ENCODE measurements at regions not wholly inside any gene's neighbourhood (a gene's known extent, or its start where the extent isn't known, plus 50 kb on each side); places are given as distances from the start of the nearest gene placed in this dataset.

DNA sequence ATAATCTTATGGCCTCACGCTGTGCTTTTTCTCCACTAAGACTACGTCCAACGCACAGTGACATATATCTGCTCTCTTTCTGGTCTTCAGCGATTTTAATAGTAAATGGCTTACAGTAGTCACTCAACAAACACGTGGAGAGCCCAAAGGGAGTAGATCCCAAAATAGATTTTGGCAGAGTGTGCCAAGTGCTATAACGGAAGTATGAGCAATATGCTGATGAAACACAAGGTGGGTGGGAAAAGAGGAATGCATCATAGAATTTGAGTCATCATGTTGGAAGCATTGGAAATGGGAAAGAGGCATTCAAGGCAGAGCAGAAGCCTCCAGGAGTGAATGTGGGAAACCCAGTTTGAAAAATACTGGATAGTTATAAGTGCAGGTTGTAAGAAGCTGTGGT, 129.1 kb upstream of the LDB2 start:
- Histone ChIP-seq H3K27ac (ENCODE audit: control insufficient read depth, insufficient read depth, low read length) (peak overlapping the region; percentile 61), H3K4me3 (ENCODE audit: control insufficient read depth in 2 of 3, extremely low read depth in 1 of 3, insufficient read depth in 2 of 3, low read depth in 1 of 3, low read length in 3 of 3) (no peak overlapping the region), H3K27me3 (ENCODE audit: control insufficient read depth, extremely low read depth, insufficient read depth, low read length) (no peaks in the 10 kb centered on the region), H2AFZ (ENCODE audit: control insufficient read depth, low read length) (peak overlapping the region; percentile 36), H3K36me3 (ENCODE audit: control insufficient read depth in 2 of 2, extremely low read depth in 1 of 2, insufficient read depth in 2 of 2, low read length in 2 of 2) (no peaks in the 10 kb centered on the region), H3K79me2 (ENCODE audit: control insufficient read depth, insufficient read depth, low read length) (no peaks in the 10 kb centered on the region), H3K9ac (ENCODE audit: control insufficient read depth, extremely low read depth, insufficient read depth, low read length) (no peak overlapping the region), H3K9me3 (ENCODE audit: control insufficient read depth, low read depth, low read length) (no peaks in the 10 kb centered on the region), H3K4me1 (ENCODE audit: control insufficient read depth, extremely low read depth, insufficient read depth, low read length) (peaks cover 27% of the 10 kb centered on the region), H3K9me1 (ENCODE audit: control insufficient read depth, extremely low read depth, insufficient read depth, low read length) (no peaks in the 10 kb centered on the region), H4K20me1 (ENCODE audit: control insufficient read depth, extremely low read depth, insufficient read depth, low read length) (no peaks in the 10 kb centered on the region), H3K4me2 (ENCODE audit: control insufficient read depth, extremely low read depth, insufficient read depth, low read depth, low read length) (no peak overlapping the region)
- peak; percentile 66 for DNase-seq (ENCODE audit: low read depth, low spot score)
- TF ChIP-seq EZH2 (IDR thresholded peaks at IDR 0.05; ENCODE audit: low read length) (no peak), CTCF (optimal IDR thresholded peaks at IDR 0.05 in 1 of 3, IDR thresholded peaks at IDR 0.05 in 1 of 3, conservative IDR thresholded peaks at IDR 0.05 in 1 of 3; ENCODE audit: extremely low read depth in 1 of 3, insufficient read depth in 2 of 3, low read length in 3 of 3) (no peak)
- FAIRE-seq: peak; percentile 96
- dilution Hi-C loops (cut with MboI; ENCODE audit: extremely low pct_ligation_motif_present, low sequenced_read_pairs): no loop called here

- no peaks in the 10 kb centered on the region for H3K36me3 ChIP-seq (ENCODE audit: control insufficient read depth in 2 of 2, extremely low read depth in 1 of 2, insufficient read depth in 2 of 2, low read length in 2 of 2)
- H3K9me3 ChIP-seq (ENCODE audit: control insufficient read depth, low read depth, low read length): no peaks in the 10 kb centered on the region
- no peaks in the 10 kb centered on the region for H3K9me1 ChIP-seq (ENCODE audit: control insufficient read depth, extremely low read depth, insufficient read depth, low read length)
- H3K27ac ChIP-seq (ENCODE audit: control insufficient read depth, insufficient read depth, low read length): no peak overlapping the region
- no peak overlapping the region for H3K9ac ChIP-seq (ENCODE audit: control insufficient read depth, extremely low read depth, insufficient read depth, low read length)
- H3K4me2 ChIP-seq (ENCODE audit: control insufficient read depth, extremely low read depth, insufficient read depth, low read depth, low read length): no peak overlapping the region
- dilution Hi-C loops (cut with MboI; ENCODE audit: extremely low pct_ligation_motif_present, low sequenced_read_pairs): no loop called here
- no peak for TF ChIP-seq CTCF (optimal IDR thresholded peaks at IDR 0.05 in 1 of 3, IDR thresholded peaks at IDR 0.05 in 1 of 3, conservative IDR thresholded peaks at IDR 0.05 in 1 of 3; ENCODE audit: extremely low read depth in 1 of 3, insufficient read depth in 2 of 3, low read length in 3 of 3)
- no peak for TF ChIP-seq EZH2 (IDR thresholded peaks at IDR 0.05; ENCODE audit: low read length)
- no peak for DNase-seq (ENCODE audit: low read depth, low spot score)
- no peak overlapping the region for H2AFZ ChIP-seq (ENCODE audit: control insufficient read depth, low read length)
- no peaks in the 10 kb centered on the region for H3K79me2 ChIP-seq (ENCODE audit: control insufficient read depth, insufficient read depth, low read length)
- no peaks in the 10 kb centered on the region for H4K20me1 ChIP-seq (ENCODE audit: control insufficient read depth, extremely low read depth, insufficient read depth, low read length)
- peaks cover 12% of the 10 kb centered on the region for H3K4me1 ChIP-seq (ENCODE audit: control insufficient read depth, extremely low read depth, insufficient read depth, low read length)
- H3K4me3 ChIP-seq (ENCODE audit: control insufficient read depth in 2 of 3, extremely low read depth in 1 of 3, insufficient read depth in 2 of 3, low read depth in 1 of 3, low read length in 3 of 3): no peak overlapping the region
- H3K27me3 ChIP-seq (ENCODE audit: control insufficient read depth, extremely low read depth, insufficient read depth, low read length): peaks cover 3% of the 10 kb centered on the region
- FAIRE-seq: no peak
Measured at GRCh38 chr4:17024425-17024824, 126.0 kb upstream of the LDB2 start.

Data from keratinocyte (primary cell).